ENCODE measurements at regions not wholly inside any gene's neighbourhood (a gene's known extent, or its start where the extent isn't known, plus 50 kb on each side); places are given as distances from the start of the nearest gene placed in this dataset.

DNA sequence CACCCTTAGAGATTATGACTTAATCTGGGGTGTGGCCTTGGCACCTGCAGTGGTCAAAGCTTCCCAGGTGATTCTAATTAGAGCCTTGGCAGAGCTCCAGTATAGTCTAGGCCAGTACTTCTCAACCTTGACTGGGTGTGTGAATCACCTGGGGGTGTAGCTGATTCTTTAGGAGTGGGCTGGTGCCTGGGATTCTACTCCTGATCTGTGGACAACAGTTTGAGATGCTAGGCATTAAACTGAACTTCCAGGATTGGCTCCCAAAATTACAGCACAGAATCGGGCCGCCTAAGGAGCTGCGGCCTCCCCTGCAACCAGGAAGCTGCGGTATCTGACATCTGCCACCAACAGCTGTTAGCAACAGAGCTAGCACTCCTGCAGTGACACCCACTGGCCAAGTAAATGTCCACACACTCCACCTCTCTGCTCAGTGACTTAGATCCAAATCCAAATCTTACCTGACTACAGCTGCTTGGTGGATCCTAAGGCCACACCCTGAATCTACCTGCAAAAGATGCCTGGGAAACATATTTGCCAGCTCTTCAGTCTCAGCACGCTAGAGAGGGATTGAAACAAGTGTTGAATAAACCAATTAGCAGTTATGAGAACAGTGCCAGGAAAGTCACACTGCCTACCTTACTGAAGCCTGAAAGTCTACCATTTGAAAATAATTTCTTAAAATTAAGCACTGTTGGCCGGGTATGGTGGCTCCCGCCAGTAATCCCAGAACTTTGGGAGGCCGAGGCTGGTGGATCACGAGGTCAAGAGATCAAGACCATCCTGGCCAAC is 126.7 kb downstream of the UNC5CL start:
- Histone ChIP-seq H4K5ac (ENCODE audit: insufficient read length, low read depth, low read length) (no peak overlapping the region), H3K56ac (replicated peaks; ENCODE audit: insufficient read length, low read depth, low read length) (no peak overlapping the region), H2BK20ac (ENCODE audit: low read length) (no peak overlapping the region), H3K27ac (ENCODE audit: low read depth, low read length) (no peak overlapping the region), H3K79me1 (ENCODE audit: low read depth, low read length) (no peaks in the 10 kb centered on the region), H2BK15ac (ENCODE audit: low read length) (no peak overlapping the region), H2AFZ (ENCODE audit: low read length) (no peak overlapping the region), H2BK120ac (replicated peaks; ENCODE audit: low read depth, low read length) (no peak overlapping the region), H3K9ac (replicated peaks in 1 of 4; ENCODE audit: extremely low read depth in 1 of 4, low read depth in 3 of 4, low read length in 3 of 4) (no peak overlapping the region), H2BK12ac (ENCODE audit: low read depth, low read length) (no peak overlapping the region), H3K14ac (ENCODE audit: insufficient read length) (no peak overlapping the region), H3K4me1 (replicated peaks in 1 of 4; ENCODE audit: control insufficient read depth in 3 of 4, insufficient read depth in 4 of 4, low read length in 3 of 4) (no peaks in the 10 kb centered on the region), H3K23me2 (ENCODE audit: low read depth, low read length) (no peaks in the 10 kb centered on the region), H2AK5ac (ENCODE audit: low read depth, low read length) (no peak overlapping the region), H4K91ac (replicated peaks; ENCODE audit: insufficient read length, low read length) (no peak overlapping the region), H3K9me3 (ENCODE audit: insufficient read depth in 2 of 2, low read depth in 1 of 2, low read length in 1 of 2) (no peaks in the 10 kb centered on the region), H3K4me2 (ENCODE audit: insufficient read depth in 1 of 2, low read depth in 2 of 2, low read length in 2 of 2) (no peak overlapping the region), H3K27me3 (replicated peaks in 1 of 4; ENCODE audit: control insufficient read depth in 3 of 4, extremely low read depth in 1 of 4, insufficient read depth in 3 of 4, low read length in 3 of 4) (peaks cover 0 to 1% (median 0%) of the 10 kb centered on the region in 4 experiments; a peak in 2 of 7 replicates), H3K79me2 (ENCODE audit: control insufficient read depth in 1 of 2, insufficient read depth in 2 of 2, low read length in 2 of 2) (no peaks in the 10 kb centered on the region), H4K8ac (ENCODE audit: extremely low read depth, insufficient read depth, low read length) (no peak overlapping the region), H3K36me3 (ENCODE audit: control insufficient read depth in 2 of 4, insufficient read depth in 4 of 4, low read length in 3 of 4) (no peaks in the 10 kb centered on the region), H3K4ac (replicated peaks; ENCODE audit: insufficient read length, low read depth, low read length) (no peak overlapping the region), H3K23ac (ENCODE audit: insufficient read length) (no peak overlapping the region), H2BK5ac (ENCODE audit: low read depth, low read length) (no peak overlapping the region), H4K20me1 (replicated peaks in 1 of 2; ENCODE audit: control insufficient read depth in 1 of 2, insufficient read depth in 2 of 2, low read length in 2 of 2) (no peaks in the 10 kb centered on the region), H3K18ac (ENCODE audit: extremely low read depth, low read length) (no peak overlapping the region), H3K4me3 (ENCODE audit: extremely low read depth in 1 of 4, insufficient read depth in 2 of 4, low read depth in 3 of 4, low read length in 4 of 4) (no peak overlapping the region)
- ChIA-PET POLR2A (ENCODE audit: partially characterized antibody) (no interaction called here), CTCF (ENCODE audit: partially characterized antibody) (interaction anchor here (0.7 to 6.1 kb wide), 28 partner anchors 9 to 143 kb away, joined by 3 to 55 read pairs (median 4); partner anchors contain the start of gene UNC5CL)
- 94% methylated on average over 9 of the region's 9 CpGs; no CpG with 5 or more reads in 1 of the 2 experiments for WGBS, 2 experiments (ENCODE audit: extremely low coverage in 1 of 2, insufficient coverage in 1 of 2, insufficient read length in 1 of 2, insufficient replicate concordance in 2 of 2, low coverage in 1 of 2, low lambda C conversion rate in 2 of 2, missing lambda C conversion rate in 1 of 2)
- DNase-seq (ENCODE audit: low read depth in 1 of 2, low spot score in 2 of 2), result peak in 1 of 2 experiments; percentile 17
- FAIRE-seq, result peak; percentile 69
- TF ChIP-seq, protein P1, sequence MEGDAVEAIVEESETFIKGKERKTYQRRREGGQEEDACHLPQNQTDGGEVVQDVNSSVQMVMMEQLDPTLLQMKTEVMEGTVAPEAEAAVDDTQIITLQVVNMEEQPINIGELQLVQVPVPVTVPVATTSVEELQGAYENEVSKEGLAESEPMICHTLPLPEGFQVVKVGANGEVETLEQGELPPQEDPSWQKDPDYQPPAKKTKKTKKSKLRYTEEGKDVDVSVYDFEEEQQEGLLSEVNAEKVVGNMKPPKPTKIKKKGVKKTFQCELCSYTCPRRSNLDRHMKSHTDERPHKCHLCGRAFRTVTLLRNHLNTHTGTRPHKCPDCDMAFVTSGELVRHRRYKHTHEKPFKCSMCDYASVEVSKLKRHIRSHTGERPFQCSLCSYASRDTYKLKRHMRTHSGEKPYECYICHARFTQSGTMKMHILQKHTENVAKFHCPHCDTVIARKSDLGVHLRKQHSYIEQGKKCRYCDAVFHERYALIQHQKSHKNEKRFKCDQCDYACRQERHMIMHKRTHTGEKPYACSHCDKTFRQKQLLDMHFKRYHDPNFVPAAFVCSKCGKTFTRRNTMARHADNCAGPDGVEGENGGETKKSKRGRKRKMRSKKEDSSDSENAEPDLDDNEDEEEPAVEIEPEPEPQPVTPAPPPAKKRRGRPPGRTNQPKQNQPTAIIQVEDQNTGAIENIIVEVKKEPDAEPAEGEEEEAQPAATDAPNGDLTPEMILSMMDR (IDR thresholded peaks at IDR 0.05; ENCODE audit: control extremely low read depth in 1 of 3, insufficient read depth in 1 of 3, low read depth in 1 of 3, low read length in 3 of 3), result peak; percentile 61 to 78 (median 67)
- TF ChIP-seq SAP30 (IDR thresholded peaks at IDR 0.05; ENCODE audit: insufficient read depth, insufficient replicate concordance, low read length), result peak; percentile 88
- no peak for TF ChIP-seq BCL11A (IDR thresholded peaks at IDR 0.05; ENCODE audit: low read depth in 2 of 2, low read length in 2 of 2)
- no peak for TF ChIP-seq YY1 (IDR thresholded peaks at IDR 0.05; ENCODE audit: low read depth, low read length)
- TF ChIP-seq SIN3A (conservative IDR thresholded peaks at IDR 0.05 in 1 of 2, IDR thresholded peaks at IDR 0.05 in 1 of 2; ENCODE audit: low read depth in 1 of 2, low read length in 2 of 2), result peak; percentile 98 to 99
- peak; percentile 63 to 78 for TF ChIP-seq RAD21 (IDR thresholded peaks at IDR 0.05 in 1 of 2, conservative IDR thresholded peaks at IDR 0.05 in 1 of 2; ENCODE audit: low read depth in 2 of 2, low read length in 2 of 2)
